ENCODE measurements at regions not wholly inside any gene's neighbourhood (a gene's known extent, or its start where the extent isn't known, plus 50 kb on each side); places are given as distances from the start of the nearest gene placed in this dataset.

DNA sequence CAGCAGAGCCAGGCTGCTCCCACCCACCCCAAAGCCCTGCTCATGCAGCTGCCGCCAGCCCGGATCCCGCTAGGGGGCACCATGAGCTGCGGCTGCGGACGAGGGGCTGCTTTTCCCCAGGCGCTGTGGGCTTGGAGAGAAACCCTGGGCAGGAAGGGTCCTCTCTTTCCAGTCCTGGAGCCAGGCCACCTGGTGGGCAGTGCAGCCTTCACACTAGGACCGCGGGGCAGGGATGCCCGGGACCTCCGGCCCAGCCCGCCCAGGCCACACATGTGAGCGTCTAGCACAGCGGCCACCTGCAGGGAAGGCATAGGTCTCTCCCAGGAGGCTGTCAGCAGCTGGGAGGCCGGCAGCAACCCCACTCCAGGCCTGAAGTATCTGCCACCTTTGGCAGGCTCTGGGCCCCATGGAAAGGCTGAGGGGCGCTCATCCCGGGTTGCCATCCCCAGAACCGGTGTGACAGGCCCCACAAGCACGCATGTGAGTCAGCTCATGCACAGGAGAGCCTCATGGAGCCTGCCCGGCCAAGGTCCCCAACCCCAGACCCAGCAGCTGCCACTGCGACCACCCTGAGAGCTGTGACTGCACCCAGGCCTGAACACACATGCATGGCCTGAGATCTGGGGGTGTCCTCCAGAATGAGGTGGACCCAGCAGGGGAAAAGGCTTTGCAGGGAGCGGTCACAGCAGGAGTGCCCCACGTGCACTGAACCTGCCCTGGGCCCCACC is 280.0 kb upstream of the RTL1 start:
- no peak overlapping the region for H3K27ac ChIP-seq (ENCODE audit: low read depth in 1 of 2, low read length in 2 of 2)
- peaks cover 11% of the 10 kb centered on the region for H3K9me3 ChIP-seq (ENCODE audit: control insufficient read depth, low read length)

DNA sequence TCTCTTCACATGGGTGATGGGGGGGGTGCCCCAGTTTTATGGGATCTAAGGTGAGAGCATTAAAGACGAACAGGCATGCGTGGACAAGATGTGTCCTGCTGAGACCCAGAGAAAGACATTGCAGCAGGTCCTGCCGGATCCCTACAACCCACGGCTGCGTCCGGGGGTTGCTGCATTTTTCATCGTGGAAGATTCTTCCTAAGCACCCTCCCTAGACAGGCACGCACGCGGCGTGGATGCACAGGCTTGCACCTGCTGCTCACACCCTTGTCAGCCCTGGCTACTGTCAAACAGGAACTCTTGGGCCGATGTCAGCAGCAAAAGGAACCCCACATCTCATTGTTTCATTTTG is 280.6 kb upstream of the RTL1 start:
- Histone ChIP-seq H3K4me3 (ENCODE audit: low read length in 2 of 2) (no peak overlapping the region), H3K4me1 (ENCODE audit: control insufficient read depth in 1 of 2, insufficient read depth in 2 of 2, low read length in 2 of 2) (no peaks in the 10 kb centered on the region), H3K27ac (ENCODE audit: low read depth in 1 of 2, low read length in 2 of 2) (no peak overlapping the region), H3K27me3 (ENCODE audit: control insufficient read depth in 1 of 2, insufficient read depth in 2 of 2, low read length in 1 of 2) (no peaks in the 10 kb centered on the region), H3K36me3 (ENCODE audit: control insufficient read depth in 1 of 2, insufficient read depth in 2 of 2, low read length in 1 of 2) (no peaks in the 10 kb centered on the region), H3K9me3 (ENCODE audit: control insufficient read depth, low read length) (peaks cover 11% of the 10 kb centered on the region)
- no peak for ATAC-seq (ENCODE audit: low FRiP score)
- intact Hi-C loops (cut with DNase I) = no loop called here
- no peak for DNase-seq
- WGBS, 2 donors = 76 to 83% methylated on average over 12 of the region's 12 CpGs

More for the DNA sequence above, 280.0 kb upstream of the RTL1 start:
- intact Hi-C loops (cut with DNase I) = no loop called here
- no peaks in the 10 kb centered on the region for H3K36me3 ChIP-seq (ENCODE audit: control insufficient read depth in 1 of 2, insufficient read depth in 2 of 2, low read length in 1 of 2)
- H3K27me3 ChIP-seq (ENCODE audit: control insufficient read depth in 1 of 2, insufficient read depth in 2 of 2, low read length in 1 of 2) = no peaks in the 10 kb centered on the region
- DNase-seq (no peak), ATAC-seq (ENCODE audit: low FRiP score) (peak; percentile 19)
- no peaks in the 10 kb centered on the region for H3K4me1 ChIP-seq (ENCODE audit: control insufficient read depth in 1 of 2, insufficient read depth in 2 of 2, low read length in 2 of 2)
- 33 to 35% methylated on average over 23 of the region's 23 CpGs for WGBS, 2 donors
- H3K4me3 ChIP-seq (ENCODE audit: low read length in 2 of 2) = no peak overlapping the region

DNA sequence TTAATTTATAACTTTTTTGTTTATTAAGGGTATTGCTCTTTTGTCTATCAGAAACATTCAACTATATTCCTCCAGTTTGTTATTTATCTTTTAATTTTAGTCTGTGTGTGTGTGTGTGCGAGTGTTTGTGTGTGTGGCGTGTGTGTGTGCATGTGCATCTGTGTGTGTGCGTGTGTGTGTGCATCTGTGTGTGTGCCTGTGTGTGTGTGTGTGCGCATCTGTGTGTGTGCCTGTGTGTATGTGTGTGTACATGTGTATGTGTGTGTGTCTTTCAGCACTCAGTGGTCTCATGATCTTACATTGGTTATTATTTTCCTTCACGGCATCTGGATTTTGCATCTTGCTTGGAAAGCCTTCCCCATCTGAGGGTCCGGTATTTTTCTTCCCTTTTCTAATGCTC is 281.1 kb upstream of the RTL1 start:
- no peak overlapping the region for H3K4me3 ChIP-seq (ENCODE audit: low read length in 2 of 2)
- peaks cover 11% of the 10 kb centered on the region for H3K9me3 ChIP-seq (ENCODE audit: control insufficient read depth, low read length)
- no peaks in the 10 kb centered on the region for H3K4me1 ChIP-seq (ENCODE audit: control insufficient read depth in 1 of 2, insufficient read depth in 2 of 2, low read length in 2 of 2)
- intact Hi-C loops (cut with DNase I) = no loop called here
- ATAC-seq (ENCODE audit: low FRiP score) = no peak
- H3K27me3 ChIP-seq (ENCODE audit: control insufficient read depth in 1 of 2, insufficient read depth in 2 of 2, low read length in 1 of 2) = no peaks in the 10 kb centered on the region
- no peak for DNase-seq
- H3K27ac ChIP-seq (ENCODE audit: low read depth in 1 of 2, low read length in 2 of 2) = no peak overlapping the region
- 75 to 78% methylated on average over 6 of the region's 6 CpGs for WGBS, 2 donors
- H3K36me3 ChIP-seq (ENCODE audit: control insufficient read depth in 1 of 2, insufficient read depth in 2 of 2, low read length in 1 of 2) = no peaks in the 10 kb centered on the region

DNA sequence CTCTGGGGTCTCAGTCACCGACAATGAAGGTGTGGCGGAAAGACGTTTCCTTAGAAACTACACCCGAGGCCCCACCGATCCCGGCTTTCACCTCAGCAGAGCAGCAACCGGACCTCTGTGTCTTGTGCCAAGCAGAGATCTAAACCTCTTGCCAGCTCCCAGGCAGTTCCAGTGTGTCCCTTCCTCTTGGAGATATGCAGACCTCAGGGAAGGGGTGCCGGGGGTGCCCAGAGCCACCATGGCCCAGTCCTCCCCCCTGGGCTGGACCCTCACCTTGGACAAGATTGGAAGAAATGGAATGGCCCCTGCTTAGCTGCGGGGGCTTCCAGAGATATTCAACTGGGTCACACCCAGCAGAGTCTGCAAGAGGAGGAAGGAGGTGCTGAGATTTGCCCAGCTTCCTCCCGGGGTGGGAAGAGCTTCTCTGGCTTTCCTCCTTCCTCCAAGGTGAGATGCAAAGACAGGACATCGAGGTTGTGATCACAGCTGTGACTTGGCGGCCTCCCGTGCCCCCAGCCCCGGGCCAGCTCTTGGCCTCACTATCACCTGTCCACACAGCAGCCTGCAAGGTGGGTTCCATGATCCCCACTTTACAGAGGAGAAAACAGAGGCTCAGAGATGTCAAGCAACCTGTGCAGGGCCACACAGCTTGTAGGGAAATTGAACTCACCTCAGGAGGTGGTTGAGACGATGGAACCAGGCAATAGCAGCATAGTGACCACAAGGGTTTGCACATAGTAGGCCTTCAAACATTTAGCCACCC is 281.7 kb upstream of the RTL1 start:
- 67 to 68% methylated on average over 15 of the region's 15 CpGs for WGBS, 2 donors
- Histone ChIP-seq H3K4me1 (ENCODE audit: control insufficient read depth in 1 of 2, insufficient read depth in 2 of 2, low read length in 2 of 2) (no peaks in the 10 kb centered on the region), H3K27me3 (ENCODE audit: control insufficient read depth in 1 of 2, insufficient read depth in 2 of 2, low read length in 1 of 2) (no peaks in the 10 kb centered on the region), H3K9me3 (ENCODE audit: control insufficient read depth, low read length) (peaks cover 9% of the 10 kb centered on the region), H3K36me3 (ENCODE audit: control insufficient read depth in 1 of 2, insufficient read depth in 2 of 2, low read length in 1 of 2) (no peaks in the 10 kb centered on the region), H3K4me3 (ENCODE audit: low read length in 2 of 2) (no peak overlapping the region), H3K27ac (ENCODE audit: low read depth in 1 of 2, low read length in 2 of 2) (no peak overlapping the region)
- no peak for DNase-seq
- no peak for ATAC-seq (ENCODE audit: low FRiP score)
- intact Hi-C loops (cut with DNase I) = no loop called here

DNA sequence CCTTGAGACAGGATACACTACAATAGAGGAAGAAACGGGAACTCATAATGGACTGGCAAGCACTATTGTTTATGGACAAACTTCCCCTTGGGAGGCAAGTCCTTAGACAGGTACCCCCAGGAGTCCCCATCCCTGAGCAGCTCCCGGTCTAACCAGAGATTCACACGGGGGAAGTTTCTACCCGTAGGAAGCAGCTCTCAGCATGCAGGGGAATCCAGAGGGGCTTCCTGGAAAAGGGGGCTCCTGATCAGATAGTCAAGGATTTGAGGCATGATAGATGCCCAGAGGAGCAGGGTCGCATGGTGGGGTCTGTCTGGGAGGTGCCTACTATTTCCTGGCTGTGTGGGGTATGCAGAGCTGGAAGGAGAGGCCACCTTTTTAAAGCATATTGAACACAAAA is 282.4 kb upstream of the RTL1 start:
- Histone ChIP-seq H3K9me3 (ENCODE audit: control insufficient read depth, low read length) (peaks cover 7% of the 10 kb centered on the region), H3K4me3 (ENCODE audit: low read length in 2 of 2) (no peak overlapping the region), H3K4me1 (ENCODE audit: control insufficient read depth in 1 of 2, insufficient read depth in 2 of 2, low read length in 2 of 2) (no peaks in the 10 kb centered on the region), H3K27me3 (ENCODE audit: control insufficient read depth in 1 of 2, insufficient read depth in 2 of 2, low read length in 1 of 2) (no peaks in the 10 kb centered on the region), H3K27ac (ENCODE audit: low read depth in 1 of 2, low read length in 2 of 2) (no peak overlapping the region), H3K36me3 (ENCODE audit: control insufficient read depth in 1 of 2, insufficient read depth in 2 of 2, low read length in 1 of 2) (no peaks in the 10 kb centered on the region)
- 51 to 58% methylated on average over 5 of the region's 5 CpGs for WGBS, 2 donors
- no peak for DNase-seq
- intact Hi-C loops (cut with DNase I) = no loop called here
- ATAC-seq (ENCODE audit: low FRiP score) = no peak

DNA sequence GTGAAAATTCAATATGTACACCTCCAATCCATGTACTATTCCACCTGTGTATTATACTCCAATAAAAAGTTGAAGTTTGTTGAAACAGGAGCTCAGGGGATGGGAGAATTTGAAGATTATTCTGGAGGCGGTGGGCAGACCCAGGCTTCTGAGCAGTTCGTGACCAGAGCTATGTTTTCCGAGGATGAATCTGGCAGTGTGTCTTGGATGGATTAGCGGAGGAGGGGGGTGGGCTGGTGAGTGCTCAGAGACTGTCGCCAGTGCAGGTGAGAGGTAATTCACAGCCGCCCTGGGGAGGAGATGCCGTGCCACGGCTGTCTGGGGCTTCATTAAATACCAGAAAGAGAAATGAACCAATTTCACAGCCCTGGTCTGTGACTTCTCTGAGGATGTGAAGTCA is 283.0 kb upstream of the RTL1 start:
- intact Hi-C loops (cut with DNase I) = no loop called here

DNA sequence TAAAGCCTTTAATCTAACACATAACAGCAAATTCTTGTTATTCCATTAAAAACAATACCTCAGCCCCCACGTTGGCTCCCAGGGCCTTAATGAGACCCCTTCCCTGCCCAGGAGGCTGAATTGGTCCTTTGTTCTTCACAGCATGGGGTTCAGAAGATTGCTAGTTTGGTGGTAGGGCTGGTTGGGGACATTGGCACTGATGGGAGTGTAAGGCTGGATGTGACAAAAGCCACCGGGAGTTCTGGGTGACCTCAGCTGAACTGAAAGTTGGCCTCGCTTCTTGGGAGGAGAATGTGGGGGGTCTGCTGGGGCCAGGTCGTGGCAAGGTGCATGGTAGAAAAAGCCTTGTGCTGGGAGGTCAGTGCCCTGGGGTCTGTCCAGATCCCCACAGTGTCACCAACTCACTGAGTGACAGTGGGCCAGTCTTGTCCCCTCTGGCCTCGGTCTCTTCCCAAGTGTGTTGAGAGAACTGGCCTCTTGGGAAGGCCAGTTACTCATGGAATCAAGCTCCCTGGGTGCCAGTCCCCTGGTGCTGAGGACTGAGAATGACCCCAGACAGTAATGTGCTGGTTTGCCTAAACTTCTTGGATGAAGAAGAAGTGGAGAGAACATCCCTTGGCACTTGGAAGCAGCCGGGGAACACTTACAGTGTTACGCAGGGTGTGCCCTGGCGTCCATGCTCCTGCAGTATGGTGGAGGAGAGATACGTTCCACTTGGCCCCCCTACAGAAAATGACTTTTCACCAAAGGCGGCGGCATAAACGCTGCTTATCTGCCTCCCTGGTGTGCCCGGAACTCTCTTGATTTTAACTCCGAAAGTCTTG is 283.7 kb upstream of the RTL1 start:
- ATAC-seq (ENCODE audit: low FRiP score) (no peak), DNase-seq (no peak)
- Histone ChIP-seq H3K4me1 (ENCODE audit: control insufficient read depth in 1 of 2, insufficient read depth in 2 of 2, low read length in 2 of 2) (no peaks in the 10 kb centered on the region), H3K27ac (ENCODE audit: low read depth in 1 of 2, low read length in 2 of 2) (no peak overlapping the region), H3K36me3 (ENCODE audit: control insufficient read depth in 1 of 2, insufficient read depth in 2 of 2, low read length in 1 of 2) (no peaks in the 10 kb centered on the region), H3K4me3 (ENCODE audit: low read length in 2 of 2) (no peak overlapping the region), H3K9me3 (ENCODE audit: control insufficient read depth, low read length) (peaks cover 3% of the 10 kb centered on the region), H3K27me3 (ENCODE audit: control insufficient read depth in 1 of 2, insufficient read depth in 2 of 2, low read length in 1 of 2) (no peaks in the 10 kb centered on the region)
- 63 to 68% methylated on average over 14 of the region's 14 CpGs for WGBS, 2 donors
- intact Hi-C loops (cut with DNase I) = no loop called here

More for the DNA sequence above, 283.0 kb upstream of the RTL1 start:
- Histone ChIP-seq H3K27me3 (ENCODE audit: control insufficient read depth in 1 of 2, insufficient read depth in 2 of 2, low read length in 1 of 2) (no peaks in the 10 kb centered on the region), H3K27ac (ENCODE audit: low read depth in 1 of 2, low read length in 2 of 2) (no peak overlapping the region), H3K4me1 (ENCODE audit: control insufficient read depth in 1 of 2, insufficient read depth in 2 of 2, low read length in 2 of 2) (no peaks in the 10 kb centered on the region), H3K4me3 (ENCODE audit: low read length in 2 of 2) (no peak overlapping the region), H3K9me3 (ENCODE audit: control insufficient read depth, low read length) (peaks cover 7% of the 10 kb centered on the region), H3K36me3 (ENCODE audit: control insufficient read depth in 1 of 2, insufficient read depth in 2 of 2, low read length in 1 of 2) (no peaks in the 10 kb centered on the region)
- 62 to 63% methylated on average over 8 of the region's 8 CpGs for WGBS, 2 donors
- no peak for ATAC-seq (ENCODE audit: low FRiP score)
- no peak for DNase-seq

DNA sequence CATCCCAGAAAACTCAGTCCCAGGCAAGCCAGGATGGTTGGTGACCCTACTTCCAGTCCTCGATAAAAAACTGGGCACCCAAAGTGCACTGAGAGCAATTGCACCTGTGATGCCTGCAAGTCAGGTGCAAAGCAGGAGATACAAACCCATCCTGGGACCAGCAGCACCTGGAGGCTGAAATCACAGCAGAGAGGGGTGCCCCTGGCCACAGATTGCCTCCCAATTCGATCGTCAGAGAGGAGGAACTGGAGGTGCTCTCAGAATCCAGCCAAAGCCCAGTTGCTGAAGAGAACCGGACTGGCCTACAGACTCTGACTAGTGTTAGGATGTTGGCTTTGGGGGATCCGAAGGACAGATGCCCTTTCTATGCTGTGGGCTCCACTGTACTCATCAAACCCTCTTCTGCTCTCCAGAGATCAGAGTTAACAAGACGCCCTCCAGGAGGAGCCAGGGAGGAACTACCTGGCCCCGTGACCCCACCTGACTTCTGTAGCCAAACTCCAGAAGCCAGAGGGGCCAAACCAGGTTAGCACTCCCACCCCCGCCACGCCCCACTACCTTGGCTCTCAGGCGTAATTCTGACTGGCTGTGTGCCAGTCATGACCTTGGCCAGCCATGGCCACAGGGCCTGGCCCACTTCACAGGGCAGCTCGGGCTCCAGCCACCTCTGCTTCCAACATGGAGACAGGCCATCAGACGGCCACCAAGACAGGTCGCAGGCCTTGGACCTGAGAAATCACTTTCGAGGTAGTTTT is 284.5 kb upstream of the RTL1 start:
- Histone ChIP-seq H3K4me3 (ENCODE audit: low read length in 2 of 2) (no peak overlapping the region), H3K27me3 (ENCODE audit: control insufficient read depth in 1 of 2, insufficient read depth in 2 of 2, low read length in 1 of 2) (no peaks in the 10 kb centered on the region), H3K36me3 (ENCODE audit: control insufficient read depth in 1 of 2, insufficient read depth in 2 of 2, low read length in 1 of 2) (no peaks in the 10 kb centered on the region), H3K27ac (ENCODE audit: low read depth in 1 of 2, low read length in 2 of 2) (no peak overlapping the region), H3K4me1 (ENCODE audit: control insufficient read depth in 1 of 2, insufficient read depth in 2 of 2, low read length in 2 of 2) (no peaks in the 10 kb centered on the region), H3K9me3 (ENCODE audit: control insufficient read depth, low read length) (no peaks in the 10 kb centered on the region)
- ATAC-seq (ENCODE audit: low FRiP score) (no peak), DNase-seq (no peak)
- WGBS, 2 donors = 73 to 76% methylated on average over 14 of the region's 14 CpGs
- intact Hi-C loops (cut with DNase I) = no loop called here
